Esophagus squamous epithelium (tissue), 5 donors: ENCODE measurements at regions not wholly inside any gene's neighbourhood (a gene's known extent, or its start where the extent isn't known, plus 50 kb on each side); places are given as distances from the start of the nearest gene placed in this dataset.

ENCODE experiments used
- DNase-seq: peaks from one replicate; lab custom pipeline; 2025; lab: John Stamatoyannopoulos, UW
- H3K27ac ChIP-seq, 4 donors: fragments of 200-600 bp; sonication (generic); one replicate each; pipeline ENCODE4 v1.5.1; 2016 to 2019; ENCODE audit warnings: mild to moderate bottlenecking in 1 of 4
- H3K27me3 ChIP-seq, 4 donors: fragments of 200-600 bp; sonication (generic); 1 replicate in 3 of 4; 2 replicates in 1 of 4; pipeline versions ENCODE4 v1.5.1 to v1.6.0; 2017 to 2021; ENCODE audit warnings: antibody characterized with exemption in 1 of 4
- H3K36me3 ChIP-seq, 3 donors: fragments of 200-600 bp; sonication (generic); one replicate each; pipeline ENCODE4 v1.5.1; 2016 to 2019
- H3K4me1 ChIP-seq, 3 donors: fragments of 200-600 bp; sonication (generic); one replicate each; pipeline ENCODE4 v1.5.1; 2017 to 2019
- H3K4me3 ChIP-seq, 4 donors: fragments of 200-600 bp; sonication (generic); 1 replicate in 3 of 4; 2 replicates in 1 of 4; pipeline ENCODE4 v1.5.1; 2016 to 2019; ENCODE audit warnings: mild to moderate bottlenecking in 2 of 4, moderate library complexity in 1 of 4
- H3K9me3 ChIP-seq, 3 donors: fragments of 200-600 bp; sonication (generic); one replicate each; pipeline ENCODE4 v1.5.1; 2016 to 2019
- POLR2A ChIP-seq, 4 donors: fragments of 450-650 bp; IDR thresholded peaks; one replicate each; pipeline ENCODE4 v1.6.1; 2017; ENCODE audit warnings: antibody characterized with exemption in 4 of 4, mild to moderate bottlenecking in 4 of 4, moderate library complexity in 3 of 4
- WGBS, 2 donors: methylation state at CpG; one replicate each; pipeline ENCODE4 v1.1.5; 2018; 5-methylcytosine and 5-hydroxymethylcytosine counted together
- intact Hi-C: fragments of 100-400 bp; cut with DNase I; formaldehyde crosslinking; loops from one replicate; pipeline ENCODE4 v1.15.0; 2022
- TF ChIP-seq, protein P1 (sequence below), 6 experiments: fragments of 450-650 bp in 4 of 6; fragments of 200-600 bp in 2 of 6; sonication (generic) in 2 of 6; IDR thresholded peaks; one replicate each; pipeline ENCODE4 v1.5.1; 2016 to 2019; ENCODE audit warnings: antibody characterized with exemption in 6 of 6, mild to moderate bottlenecking in 4 of 6, moderate library complexity in 4 of 6
- donor health status: DM: yes; HTN: yes; CAD: no.

DNA sequence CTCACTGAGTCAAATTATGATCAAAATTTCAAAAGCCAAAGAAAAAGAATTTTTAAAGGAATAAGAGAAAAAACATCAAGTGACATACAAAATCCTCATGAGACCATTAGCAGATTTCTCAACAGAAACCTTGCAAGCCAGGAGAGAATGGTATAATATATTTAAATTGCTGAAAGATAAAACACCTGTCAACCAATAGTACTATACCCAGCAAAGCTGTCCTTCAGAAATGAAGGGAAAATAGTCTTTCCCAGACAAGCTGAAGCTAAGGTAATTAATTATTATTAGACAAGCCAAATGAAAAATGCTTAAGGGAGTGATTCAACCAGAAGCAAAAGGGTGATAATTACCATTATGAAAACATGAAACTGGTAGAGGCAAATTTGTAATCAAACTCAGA is 104.2 kb upstream of the TET2 start:
- intact Hi-C loops, result no loop called here
- H3K27me3 ChIP-seq, result no peaks in the 10 kb centered on the region
- H3K27ac ChIP-seq, result no peak overlapping the region
- no peak for DNase-seq
- H3K36me3 ChIP-seq, result no peaks in the 10 kb centered on the region
- H3K4me1 ChIP-seq, result no peaks in the 10 kb centered on the region
- H3K4me3 ChIP-seq, result no peak overlapping the region
- TF ChIP-seq, protein P1, sequence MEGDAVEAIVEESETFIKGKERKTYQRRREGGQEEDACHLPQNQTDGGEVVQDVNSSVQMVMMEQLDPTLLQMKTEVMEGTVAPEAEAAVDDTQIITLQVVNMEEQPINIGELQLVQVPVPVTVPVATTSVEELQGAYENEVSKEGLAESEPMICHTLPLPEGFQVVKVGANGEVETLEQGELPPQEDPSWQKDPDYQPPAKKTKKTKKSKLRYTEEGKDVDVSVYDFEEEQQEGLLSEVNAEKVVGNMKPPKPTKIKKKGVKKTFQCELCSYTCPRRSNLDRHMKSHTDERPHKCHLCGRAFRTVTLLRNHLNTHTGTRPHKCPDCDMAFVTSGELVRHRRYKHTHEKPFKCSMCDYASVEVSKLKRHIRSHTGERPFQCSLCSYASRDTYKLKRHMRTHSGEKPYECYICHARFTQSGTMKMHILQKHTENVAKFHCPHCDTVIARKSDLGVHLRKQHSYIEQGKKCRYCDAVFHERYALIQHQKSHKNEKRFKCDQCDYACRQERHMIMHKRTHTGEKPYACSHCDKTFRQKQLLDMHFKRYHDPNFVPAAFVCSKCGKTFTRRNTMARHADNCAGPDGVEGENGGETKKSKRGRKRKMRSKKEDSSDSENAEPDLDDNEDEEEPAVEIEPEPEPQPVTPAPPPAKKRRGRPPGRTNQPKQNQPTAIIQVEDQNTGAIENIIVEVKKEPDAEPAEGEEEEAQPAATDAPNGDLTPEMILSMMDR (IDR thresholded peaks at IDR 0.05), result no peak
- no peak for TF ChIP-seq POLR2A (IDR thresholded peaks at IDR 0.05)
- peaks cover 0 to 10% (median 4%) of the 10 kb centered on the region in 3 donors for H3K9me3 ChIP-seq

DNA sequence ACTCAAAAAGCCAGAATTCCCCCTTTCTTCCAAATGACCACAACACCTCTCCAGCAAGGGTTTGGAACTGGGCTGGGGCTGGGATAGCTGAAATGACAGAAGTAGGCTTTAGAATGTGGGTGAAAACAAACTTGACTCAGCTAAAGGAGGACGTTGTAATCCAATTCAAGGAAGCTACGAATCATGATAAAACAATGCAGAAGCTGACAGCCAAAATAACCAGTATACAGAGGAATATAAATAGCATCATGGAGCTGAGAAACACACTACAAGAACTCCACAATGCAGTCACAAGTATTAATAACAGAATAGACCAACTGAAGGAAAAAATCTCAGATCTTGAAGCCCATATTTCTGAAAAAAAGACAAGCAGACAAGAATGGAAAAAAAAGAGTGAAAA is 95.8 kb upstream of the TET2 start:
- Histone ChIP-seq H3K4me1 (no peaks in the 10 kb centered on the region), H3K4me3 (no peak overlapping the region), H3K27me3 (no peaks in the 10 kb centered on the region), H3K9me3 (peaks cover 0 to 8% (median 0%) of the 10 kb centered on the region in 3 donors), H3K36me3 (no peaks in the 10 kb centered on the region), H3K27ac (no peak overlapping the region)
- no peak for TF ChIP-seq POLR2A (IDR thresholded peaks at IDR 0.05)
- TF ChIP-seq, protein P1 (IDR thresholded peaks at IDR 0.05), result no peak
- intact Hi-C loops, result no loop called here
- no peak for DNase-seq
- WGBS, 2 donors, result 9 to 19% methylated on average over 2 of the region's 2 CpGs

GRCh38 chr4:105057370-105058105 is 89.1 kb upstream of the TET2 start:
- DNase-seq, result no peak
- no peaks in the 10 kb centered on the region for H3K27me3 ChIP-seq
- intact Hi-C loops, result no loop called here
- H3K4me3 ChIP-seq, result no peak overlapping the region
- TF ChIP-seq, protein P1 (IDR thresholded peaks at IDR 0.05), result no peak
- TF ChIP-seq POLR2A (IDR thresholded peaks at IDR 0.05), result no peak
- peaks cover 0 to 49% (median 8%) of the 10 kb centered on the region in 3 donors for H3K4me1 ChIP-seq
- H3K27ac ChIP-seq, result peak overlapping the region in 3 of 4 donors; percentile 9 to 43 (median 42)
- peaks cover 0 to 5% (median 0%) of the 10 kb centered on the region in 3 donors for H3K9me3 ChIP-seq
- no peaks in the 10 kb centered on the region for H3K36me3 ChIP-seq
- 61 to 65% methylated on average over 5 of the region's 5 CpGs for WGBS, 2 donors

GRCh38 chr4:105058177-105058812 is 88.4 kb upstream of the TET2 start:
- H3K4me1 ChIP-seq, result peaks cover 0 to 49% (median 8%) of the 10 kb centered on the region in 3 donors
- DNase-seq, result no peak
- H3K36me3 ChIP-seq, result no peaks in the 10 kb centered on the region
- H3K27me3 ChIP-seq, result no peaks in the 10 kb centered on the region
- H3K4me3 ChIP-seq, result no peak overlapping the region
- peak overlapping the region in 3 of 4 donors; percentile 9 to 43 (median 42) for H3K27ac ChIP-seq
- intact Hi-C loops, result no loop called here
- TF ChIP-seq, protein P1 (IDR thresholded peaks at IDR 0.05), result no peak
- TF ChIP-seq POLR2A (IDR thresholded peaks at IDR 0.05), result no peak
- WGBS, 2 donors, result 28 to 45% methylated on average over 3 of the region's 3 CpGs
- H3K9me3 ChIP-seq, result no peaks in the 10 kb centered on the region

DNA sequence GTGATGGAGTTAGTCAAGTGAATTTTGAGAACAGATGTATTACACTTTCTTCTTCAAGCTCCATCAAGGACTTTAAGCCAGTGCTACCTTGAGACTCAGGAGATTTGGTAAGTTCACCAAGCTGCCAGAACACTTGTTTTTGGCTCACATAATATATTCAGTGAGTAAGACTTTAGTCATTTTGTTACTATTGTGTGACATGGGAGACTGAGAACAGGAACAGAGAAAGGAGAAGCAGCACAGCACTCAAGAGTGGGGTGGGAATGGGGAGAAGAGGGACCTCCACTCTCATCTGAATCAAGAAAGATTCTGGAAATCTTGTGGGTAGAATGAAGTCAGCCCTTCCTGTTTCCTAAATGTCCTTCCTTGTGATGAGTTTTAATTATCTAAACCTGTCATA is 87.3 kb upstream of the TET2 start:
- no peak for TF ChIP-seq POLR2A (IDR thresholded peaks at IDR 0.05)
- TF ChIP-seq, protein P1 (IDR thresholded peaks at IDR 0.05), result no peak
- H3K27me3 ChIP-seq, result no peaks in the 10 kb centered on the region
- no peaks in the 10 kb centered on the region for H3K36me3 ChIP-seq
- no peaks in the 10 kb centered on the region for H3K9me3 ChIP-seq
- peaks cover 0 to 49% (median 8%) of the 10 kb centered on the region in 3 donors for H3K4me1 ChIP-seq
- no peak for DNase-seq
- no peak overlapping the region for H3K4me3 ChIP-seq
- peak overlapping the region in 2 of 4 donors; percentile 12 to 42 for H3K27ac ChIP-seq
- intact Hi-C loops, result no loop called here
